ENCODE measurements at regions not wholly inside any gene's neighbourhood (a gene's known extent, or its start where the extent isn't known, plus 50 kb on each side); places are given as distances from the start of the nearest gene placed in this dataset.

GRCh38 chr10:10831085-10831484 lies 186.6 kb upstream of the CELF2 start:
- TF ChIP-seq POLR2A (IDR thresholded peaks at IDR 0.05) (no peak), CTCF (IDR thresholded peaks at IDR 0.05) (no peak)
